ENCODE measurements at regions not wholly inside any gene's neighbourhood (a gene's known extent, or its start where the extent isn't known, plus 50 kb on each side); places are given as distances from the start of the nearest gene placed in this dataset.
"Not testable (repeated sequence)": the region's sequence is repeated elsewhere in the genome, so short reads cannot be mapped to it uniquely, and the experiment has no call there.

- CTCF ChIA-PET: no interaction called here
- no peaks in the 10 kb centered on the region for H3K9me2 ChIP-seq (ENCODE audit: insufficient read depth)
- H3K36me3 ChIP-seq (ENCODE audit: control insufficient read depth in 1 of 2, insufficient read depth in 2 of 2, low read length in 2 of 2): no peaks in the 10 kb centered on the region
- no peaks in the 10 kb centered on the region for H3K79me2 ChIP-seq (ENCODE audit: insufficient read depth, low read length)
- no peaks in the 10 kb centered on the region; the same call in 1 of the 2 replicates for H4K20me1 ChIP-seq (ENCODE audit: insufficient read depth)
- no peaks in the 10 kb centered on the region for H3K9me3 ChIP-seq (ENCODE audit: control insufficient read depth in 1 of 2, insufficient read depth in 1 of 2, low read depth in 1 of 2, low read length in 2 of 2)
- intact Hi-C loops (cut with micrococcal nuclease): no loop called here
- ATAC-seq: no peak
- no peak overlapping the region for H3K9ac ChIP-seq (ENCODE audit: low read length)
- TF ChIP-seq SP1 (IDR thresholded peaks at IDR 0.05; ENCODE audit: low read depth) (no peak), ZFX (IDR thresholded peaks at IDR 0.05) (no peak), EZH2phosphoT487 (IDR thresholded peaks at IDR 0.05; ENCODE audit: borderline replicate concordance) (no peak), SIN3A (IDR thresholded peaks at IDR 0.05; ENCODE audit: low read depth) (no peak), JUND (IDR thresholded peaks at IDR 0.05) (no peak), SRF (IDR thresholded peaks at IDR 0.05; ENCODE audit: low read depth) (no peak), RAD21 (IDR thresholded peaks at IDR 0.05; ENCODE audit: low read depth) (no peak), YY1 (IDR thresholded peaks at IDR 0.05; ENCODE audit: extremely low read depth, insufficient replicate concordance, low read depth, low read length) (no peak), CEBPB (IDR thresholded peaks at IDR 0.05; ENCODE audit: low read depth) (no peak), FOSL1 (IDR thresholded peaks at IDR 0.05; ENCODE audit: low read depth) (no peak), EZH2 (IDR thresholded peaks at IDR 0.05) (no peak), MAX (IDR thresholded peaks at IDR 0.05) (no peak), CBX3 (IDR thresholded peaks at IDR 0.05; ENCODE audit: low read depth) (no peak), POLR2A (IDR thresholded peaks at IDR 0.05; ENCODE audit: borderline replicate concordance, extremely low read depth, insufficient read depth, insufficient read length) (no peak), POLR2AphosphoS5 (IDR thresholded peaks at IDR 0.05; ENCODE audit: low read depth, low read length) (no peak), ZBTB33 (IDR thresholded peaks at IDR 0.05; ENCODE audit: extremely low read depth, insufficient replicate concordance, low read length) (no peak), ATF3 (IDR thresholded peaks at IDR 0.05) (no peak), TCF7L2 (IDR thresholded peaks at IDR 0.05; ENCODE audit: borderline replicate concordance, extremely low read depth, insufficient read depth, insufficient read length) (no peak)
- POLR2A ChIA-PET: no interaction called here
- no peak overlapping the region for H3K4me3 ChIP-seq (replicated peaks in 1 of 2; ENCODE audit: low read depth in 1 of 2, low read length in 2 of 2)
- no peak for DNase-seq (ENCODE audit: low read depth, low spot score)
- H2AFZ ChIP-seq (ENCODE audit: low read depth, low read length, poor library complexity, severe bottlenecking): no peak overlapping the region
- H3K4me2 ChIP-seq (ENCODE audit: low read length): no peak overlapping the region
- no peaks in the 10 kb centered on the region for H3K4me1 ChIP-seq (ENCODE audit: control insufficient read depth in 1 of 2, insufficient read depth in 2 of 2, low read length in 2 of 2)
- no peaks in the 10 kb centered on the region for H3K27me3 ChIP-seq (ENCODE audit: insufficient read depth, low read length)
- H3K27ac ChIP-seq (ENCODE audit: low read depth, low read length): no peak overlapping the region
- BruUV-seq (replicated peaks): no TSS peak
- RAD21 ChIA-PET (ENCODE audit: low non-redundant PET in 1 of 2, low total read pairs in 2 of 2, uncharacterized antibody in 2 of 2, unreplicated experiment in 2 of 2): no interaction called here
Observed at GRCh38 chr9:104322596-104322995, 181.5 kb upstream of the OR13F1 start.

- H3K36me3 ChIP-seq (ENCODE audit: control insufficient read depth in 1 of 2, insufficient read depth in 2 of 2, low read length in 2 of 2); POLR2A ChIA-PET; ATAC-seq; H3K4me3 ChIP-seq (replicated peaks in 1 of 2; ENCODE audit: low read depth in 1 of 2, low read length in 2 of 2); intact Hi-C loops (cut with micrococcal nuclease); H3K9me2 ChIP-seq (ENCODE audit: insufficient read depth); H3K9ac ChIP-seq (ENCODE audit: low read length); H4K20me1 ChIP-seq (ENCODE audit: insufficient read depth); H3K79me2 ChIP-seq (ENCODE audit: insufficient read depth, low read length); BruUV-seq (replicated peaks); CTCF ChIA-PET; H2AFZ ChIP-seq (ENCODE audit: low read depth, low read length, poor library complexity, severe bottlenecking); H3K27me3 ChIP-seq (ENCODE audit: insufficient read depth, low read length); H3K4me2 ChIP-seq (ENCODE audit: low read length); H3K9me3 ChIP-seq (ENCODE audit: control insufficient read depth in 1 of 2, insufficient read depth in 1 of 2, low read depth in 1 of 2, low read length in 2 of 2); H3K4me1 ChIP-seq (ENCODE audit: control insufficient read depth in 1 of 2, insufficient read depth in 2 of 2, low read length in 2 of 2); H3K27ac ChIP-seq (ENCODE audit: low read depth, low read length); DNase-seq (ENCODE audit: low read depth, low spot score): not testable (repeated sequence)
- RAD21 ChIA-PET (ENCODE audit: low non-redundant PET in 1 of 2, low total read pairs in 2 of 2, uncharacterized antibody in 2 of 2, unreplicated experiment in 2 of 2): interaction anchor here in 1 of 2 experiments (0.6 kb wide), 1 partner anchor 829 kb away, joined by 3 read pairs; no protein-coding TSS in a partner anchor
Observed at GRCh38 chr9:104323967-104324694, 179.9 kb upstream of the OR13F1 start.

Data from HCT116 (cell line).